ENCODE measurements at regions not wholly inside any gene's neighbourhood (a gene's known extent, or its start where the extent isn't known, plus 50 kb on each side); places are given as distances from the start of the nearest gene placed in this dataset.

GRCh38 chr12:67573566-67573965 lies 75.0 kb upstream of the DYRK2 start:
- no peaks in the 10 kb centered on the region for H3K4me1 ChIP-seq
- no peaks in the 10 kb centered on the region for H3K36me3 ChIP-seq (ENCODE audit: control insufficient read depth, insufficient read depth, low read length)
- no peak overlapping the region for H3K9ac ChIP-seq
- H2AFZ ChIP-seq: no peak overlapping the region
- H3K4me2 ChIP-seq (ENCODE audit: low read length): no peak overlapping the region
- no peak overlapping the region for H3K4me3 ChIP-seq (ENCODE audit: low read depth, low read length)
- no peaks in the 10 kb centered on the region for H3K27me3 ChIP-seq (ENCODE audit: control insufficient read depth, insufficient read depth, low read length)
- H3K27ac ChIP-seq: no peak overlapping the region
- H3K79me2 ChIP-seq: no peaks in the 10 kb centered on the region
- no peaks in the 10 kb centered on the region for H3K9me3 ChIP-seq (ENCODE audit: control insufficient read depth, low read length)
- TF ChIP-seq CTCF (IDR thresholded peaks at IDR 0.05): no peak

GRCh38 chr12:67578976-67579661 lies 69.4 kb upstream of the DYRK2 start:
- Histone ChIP-seq H3K9ac (no peak overlapping the region), H3K79me2 (no peaks in the 10 kb centered on the region)
- no peak for TF ChIP-seq CTCF (IDR thresholded peaks at IDR 0.05)

GRCh38 chr12:67579662-67580003 lies 68.9 kb upstream of the DYRK2 start:
- no peaks in the 10 kb centered on the region for H3K27me3 ChIP-seq (ENCODE audit: control insufficient read depth, insufficient read depth, low read length)
- H3K4me3 ChIP-seq (ENCODE audit: low read depth, low read length): no peak overlapping the region
- no peaks in the 10 kb centered on the region for H3K9me3 ChIP-seq (ENCODE audit: control insufficient read depth, low read length)
- no peaks in the 10 kb centered on the region for H3K36me3 ChIP-seq (ENCODE audit: control insufficient read depth, insufficient read depth, low read length)
- H2AFZ ChIP-seq: no peak overlapping the region
- H3K79me2 ChIP-seq: no peaks in the 10 kb centered on the region
- no peak overlapping the region for H3K4me2 ChIP-seq (ENCODE audit: low read length)
- H3K9ac ChIP-seq: no peak overlapping the region
- H3K4me1 ChIP-seq: no peaks in the 10 kb centered on the region
- no peak overlapping the region for H3K27ac ChIP-seq
- TF ChIP-seq CTCF (IDR thresholded peaks at IDR 0.05): no peak

More at GRCh38 chr12:67578976-67579661, 69.4 kb upstream of the DYRK2 start:
- no peaks in the 10 kb centered on the region for H3K9me3 ChIP-seq (ENCODE audit: control insufficient read depth, low read length)
- no peak overlapping the region for H2AFZ ChIP-seq
- H3K27me3 ChIP-seq (ENCODE audit: control insufficient read depth, insufficient read depth, low read length): no peaks in the 10 kb centered on the region
- no peak overlapping the region for H3K27ac ChIP-seq
- no peak overlapping the region for H3K4me3 ChIP-seq (ENCODE audit: low read depth, low read length)
- no peak overlapping the region for H3K4me2 ChIP-seq (ENCODE audit: low read length)
- H3K4me1 ChIP-seq: no peaks in the 10 kb centered on the region
- no peaks in the 10 kb centered on the region for H3K36me3 ChIP-seq (ENCODE audit: control insufficient read depth, insufficient read depth, low read length)

GRCh38 chr12:67582238-67582834 lies 66.2 kb upstream of the DYRK2 start:
- H3K9ac ChIP-seq: no peak overlapping the region
- no peaks in the 10 kb centered on the region for H3K36me3 ChIP-seq (ENCODE audit: control insufficient read depth, insufficient read depth, low read length)
- H3K27me3 ChIP-seq (ENCODE audit: control insufficient read depth, insufficient read depth, low read length): no peaks in the 10 kb centered on the region
- H3K79me2 ChIP-seq: no peaks in the 10 kb centered on the region
- no peak overlapping the region for H3K4me3 ChIP-seq (ENCODE audit: low read depth, low read length)
- no peaks in the 10 kb centered on the region for H3K4me1 ChIP-seq
- no peak overlapping the region for H2AFZ ChIP-seq
- H3K27ac ChIP-seq: no peak overlapping the region
- TF ChIP-seq CTCF (IDR thresholded peaks at IDR 0.05): no peak
- H3K9me3 ChIP-seq (ENCODE audit: control insufficient read depth, low read length): no peaks in the 10 kb centered on the region
- H3K4me2 ChIP-seq (ENCODE audit: low read length): no peak overlapping the region

GRCh38 chr12:67582844-67583243 lies 65.7 kb upstream of the DYRK2 start:
- H3K4me2 ChIP-seq (ENCODE audit: low read length): no peak overlapping the region
- no peaks in the 10 kb centered on the region for H3K4me1 ChIP-seq
- H3K36me3 ChIP-seq (ENCODE audit: control insufficient read depth, insufficient read depth, low read length): no peaks in the 10 kb centered on the region
- no peak for TF ChIP-seq CTCF (IDR thresholded peaks at IDR 0.05)
- H3K4me3 ChIP-seq (ENCODE audit: low read depth, low read length): no peak overlapping the region
- no peaks in the 10 kb centered on the region for H3K79me2 ChIP-seq
- no peak overlapping the region for H2AFZ ChIP-seq
- no peak overlapping the region for H3K27ac ChIP-seq
- H3K9ac ChIP-seq: no peak overlapping the region
- H3K27me3 ChIP-seq (ENCODE audit: control insufficient read depth, insufficient read depth, low read length): no peaks in the 10 kb centered on the region
- H3K9me3 ChIP-seq (ENCODE audit: control insufficient read depth, low read length): no peaks in the 10 kb centered on the region
